ENCODE measurements at regions not wholly inside any gene's neighbourhood (a gene's known extent, or its start where the extent isn't known, plus 50 kb on each side); places are given as distances from the start of the nearest gene placed in this dataset.

GRCh38 chr16:17983114-17983513 is 353.4 kb downstream of the NPIPA8 start:
- TF ChIP-seq EZH2 (IDR thresholded peaks at IDR 0.05) (no peak), POLR2AphosphoS5 (IDR thresholded peaks at IDR 0.05; ENCODE audit: borderline replicate concordance, low read depth, low read length) (no peak), FOXP2 (optimal IDR thresholded peaks at IDR 0.05; ENCODE audit: control extremely low read depth, extremely low read length, insufficient read depth) (no peak)

Measured in SK-N-MC (cell line).